ENCODE measurements at regions not wholly inside any gene's neighbourhood (a gene's known extent, or its start where the extent isn't known, plus 50 kb on each side); places are given as distances from the start of the nearest gene placed in this dataset.

GRCh38 chr7:155166673-155167370 is 96.7 kb downstream of the HTR5A start:
- H3K36me3 Mint-ChIP-seq (ENCODE audit: low read depth) = no peaks in the 10 kb centered on the region
- no peak for ATAC-seq
- H3K9me3 ChIP-seq (ENCODE audit: control insufficient read depth, low read length, poor library complexity, severe bottlenecking) = no peaks in the 10 kb centered on the region
- H3K4me1 Mint-ChIP-seq = no peaks in the 10 kb centered on the region
- no peak for DNase-seq
- no peak overlapping the region for H3K4me3 Mint-ChIP-seq
- no peak overlapping the region for H3K27ac Mint-ChIP-seq
- H3K27me3 Mint-ChIP-seq = peaks cover 55% of the 10 kb centered on the region

- Mint-ChIP-seq H3K36me3 (ENCODE audit: low read depth) (no peaks in the 10 kb centered on the region), H3K4me3 (no peak overlapping the region), H3K4me1 (peaks cover 4% of the 10 kb centered on the region), H3K27me3 (peaks cover 57% of the 10 kb centered on the region), H3K27ac (no peak overlapping the region)
- DNase-seq (no peak), ATAC-seq (no peak)
- no peaks in the 10 kb centered on the region for H3K9me3 ChIP-seq (ENCODE audit: control insufficient read depth, low read length, poor library complexity, severe bottlenecking)
These were observed 97.7 kb downstream of the HTR5A start for GRCh38 chr7:155167706-155168365.

GRCh38 chr7:155168597-155169480 is 98.7 kb downstream of the HTR5A start:
- Mint-ChIP-seq H3K4me3 (no peak overlapping the region), H3K36me3 (ENCODE audit: low read depth) (no peaks in the 10 kb centered on the region), H3K4me1 (peaks cover 4% of the 10 kb centered on the region), H3K27me3 (peaks cover 51% of the 10 kb centered on the region), H3K27ac (no peak overlapping the region)
- ATAC-seq (no peak), DNase-seq (no peak)
- H3K9me3 ChIP-seq (ENCODE audit: control insufficient read depth, low read length, poor library complexity, severe bottlenecking) = no peaks in the 10 kb centered on the region

- no peaks in the 10 kb centered on the region for H3K9me3 ChIP-seq (ENCODE audit: control insufficient read depth, low read length, poor library complexity, severe bottlenecking)
- H3K4me3 Mint-ChIP-seq = no peak overlapping the region
- H3K27me3 Mint-ChIP-seq = peaks cover 54% of the 10 kb centered on the region
- H3K27ac Mint-ChIP-seq = no peak overlapping the region
- ATAC-seq (no peak), DNase-seq (no peak)
- no peaks in the 10 kb centered on the region for H3K36me3 Mint-ChIP-seq (ENCODE audit: low read depth)
- H3K4me1 Mint-ChIP-seq = peaks cover 4% of the 10 kb centered on the region
These were observed 99.5 kb downstream of the HTR5A start for GRCh38 chr7:155169498-155170065.

GRCh38 chr7:155170331-155170730 is 100.2 kb downstream of the HTR5A start:
- Mint-ChIP-seq H3K27me3 (peaks cover 56% of the 10 kb centered on the region), H3K27ac (no peak overlapping the region), H3K4me3 (no peak overlapping the region), H3K4me1 (peaks cover 4% of the 10 kb centered on the region), H3K36me3 (ENCODE audit: low read depth) (no peaks in the 10 kb centered on the region)
- ATAC-seq = no peak
- no peak for DNase-seq
- H3K9me3 ChIP-seq (ENCODE audit: control insufficient read depth, low read length, poor library complexity, severe bottlenecking) = no peaks in the 10 kb centered on the region

- no peaks in the 10 kb centered on the region for H3K9me3 ChIP-seq (ENCODE audit: control insufficient read depth, low read length, poor library complexity, severe bottlenecking)
- ATAC-seq (no peak), DNase-seq (no peak)
- Mint-ChIP-seq H3K27me3 (peaks cover 56% of the 10 kb centered on the region), H3K4me1 (peaks cover 4% of the 10 kb centered on the region), H3K36me3 (ENCODE audit: low read depth) (no peaks in the 10 kb centered on the region), H3K4me3 (no peak overlapping the region), H3K27ac (no peak overlapping the region)
These were observed 102.0 kb downstream of the HTR5A start for GRCh38 chr7:155172141-155172540.

- ATAC-seq = no peak
- H3K27ac Mint-ChIP-seq = no peak overlapping the region
- H3K27me3 Mint-ChIP-seq = peaks cover 42% of the 10 kb centered on the region
- no peak for DNase-seq
- H3K36me3 Mint-ChIP-seq (ENCODE audit: low read depth) = no peaks in the 10 kb centered on the region
- H3K9me3 ChIP-seq (ENCODE audit: control insufficient read depth, low read length, poor library complexity, severe bottlenecking) = no peaks in the 10 kb centered on the region
- peaks cover 4% of the 10 kb centered on the region for H3K4me1 Mint-ChIP-seq
- H3K4me3 Mint-ChIP-seq = no peak overlapping the region
These were observed 103.8 kb downstream of the HTR5A start for GRCh38 chr7:155173905-155174304.

GRCh38 chr7:155178096-155178495 is 108.0 kb downstream of the HTR5A start:
- DNase-seq (no peak), ATAC-seq (no peak)
- Mint-ChIP-seq H3K4me3 (no peak overlapping the region), H3K36me3 (ENCODE audit: low read depth) (peaks cover 4% of the 10 kb centered on the region), H3K27me3 (peaks cover 32% of the 10 kb centered on the region), H3K4me1 (no peaks in the 10 kb centered on the region), H3K27ac (no peak overlapping the region)
- H3K9me3 ChIP-seq (ENCODE audit: control insufficient read depth, low read length, poor library complexity, severe bottlenecking) = no peaks in the 10 kb centered on the region

- ATAC-seq (no peak), DNase-seq (no peak)
- Mint-ChIP-seq H3K36me3 (ENCODE audit: low read depth) (peaks cover 4% of the 10 kb centered on the region), H3K27ac (no peak overlapping the region), H3K4me1 (no peaks in the 10 kb centered on the region), H3K27me3 (peaks cover 29% of the 10 kb centered on the region), H3K4me3 (no peak overlapping the region)
- H3K9me3 ChIP-seq (ENCODE audit: control insufficient read depth, low read length, poor library complexity, severe bottlenecking) = peaks cover 15% of the 10 kb centered on the region
These were observed 111.6 kb downstream of the HTR5A start for GRCh38 chr7:155181768-155182167.

- DNase-seq (no peak), ATAC-seq (no peak)
- peaks cover 15% of the 10 kb centered on the region for H3K9me3 ChIP-seq (ENCODE audit: control insufficient read depth, low read length, poor library complexity, severe bottlenecking)
- Mint-ChIP-seq H3K27me3 (peaks cover 29% of the 10 kb centered on the region), H3K4me1 (no peaks in the 10 kb centered on the region), H3K27ac (no peak overlapping the region), H3K36me3 (ENCODE audit: low read depth) (peaks cover 4% of the 10 kb centered on the region), H3K4me3 (no peak overlapping the region)
These were observed 112.4 kb downstream of the HTR5A start for GRCh38 chr7:155182406-155182970.

- Mint-ChIP-seq H3K27me3 (peaks cover 32% of the 10 kb centered on the region), H3K4me1 (peaks cover 4% of the 10 kb centered on the region), H3K27ac (no peak overlapping the region), H3K4me3 (no peak overlapping the region), H3K36me3 (ENCODE audit: low read depth) (peaks cover 4% of the 10 kb centered on the region)
- no peak for ATAC-seq
- peaks cover 15% of the 10 kb centered on the region for H3K9me3 ChIP-seq (ENCODE audit: control insufficient read depth, low read length, poor library complexity, severe bottlenecking)
- DNase-seq = no peak
These were observed 113.5 kb downstream of the HTR5A start for GRCh38 chr7:155183655-155184054.

GRCh38 chr7:155184923-155185322 is 112.8 kb upstream of the INSIG1 start:
- no peak for DNase-seq
- H3K27ac Mint-ChIP-seq = no peak overlapping the region
- H3K4me1 Mint-ChIP-seq = peaks cover 4% of the 10 kb centered on the region
- no peak for ATAC-seq
- peaks cover 4% of the 10 kb centered on the region for H3K36me3 Mint-ChIP-seq (ENCODE audit: low read depth)
- no peak overlapping the region for H3K4me3 Mint-ChIP-seq
- H3K9me3 ChIP-seq (ENCODE audit: control insufficient read depth, low read length, poor library complexity, severe bottlenecking) = peaks cover 15% of the 10 kb centered on the region
- peaks cover 35% of the 10 kb centered on the region for H3K27me3 Mint-ChIP-seq
